Body of pancreas (tissue), 4 donors: ENCODE measurements at regions not wholly inside any gene's neighbourhood (a gene's known extent, or its start where the extent isn't known, plus 50 kb on each side); places are given as distances from the start of the nearest gene placed in this dataset.

ENCODE experiments used
- ATAC-seq: fragments of 150-250 bp; one replicate; pipeline ENCODE4 v1.9.1; 2016
- DNase-seq, 4 donors: peaks; one replicate each; pipeline ENCODE4 v3.0.0-alpha.2; 2019
- H3K27ac ChIP-seq, 4 donors: fragments of 200-600 bp; sonication (generic); 1 replicate in 3 of 4; 2 replicates in 1 of 4; pipeline versions ENCODE4 v1.5.1 to v1.6.1; 2016 to 2019; ENCODE audit warnings: mild to moderate bottlenecking in 1 of 4, mixed read lengths in 1 of 4, moderate library complexity in 1 of 4
- H3K27me3 ChIP-seq, 2 donors: fragments of 200-600 bp; sonication (generic); one replicate each; pipeline ENCODE4 v1.6.0; 2016; ENCODE audit warnings: mild to moderate bottlenecking in 1 of 2
- H3K36me3 ChIP-seq, 2 donors: fragments of 200-600 bp; sonication (generic); replicated peaks in 1 of 2; 2 replicates each; pipeline ENCODE4 v1.5.1; 2016; ENCODE audit warnings: low read depth in 2 of 2; ENCODE audit not compliant: insufficient read depth in 1 of 2
- H3K4me1 ChIP-seq: fragments of 200-600 bp; sonication (generic); one replicate; pipeline ENCODE4 v1.6.0; 2016
- H3K4me3 ChIP-seq, 2 donors: fragments of 200-600 bp; sonication (generic); 1 replicate in 1 of 2; 2 replicates in 1 of 2; pipeline ENCODE4 v1.5.1; 2016 to 2019
- H3K9me3 ChIP-seq, 3 donors: fragments of 200-600 bp; sonication (generic); 1 replicate in 2 of 3; 2 replicates in 1 of 3; pipeline ENCODE4 v1.5.1; 2016
- POLR2A ChIP-seq, 3 donors: fragments of 450-650 bp; IDR thresholded peaks; one replicate each; pipeline ENCODE4 v1.6.1; 2016; ENCODE audit warnings: antibody characterized with exemption in 3 of 3, mild to moderate bottlenecking in 2 of 3
- WGBS, 2 donors: methylation state at CpG; one replicate each; pipeline ENCODE4 v1.1.5; 2017; 5-methylcytosine and 5-hydroxymethylcytosine counted together
- intact Hi-C: fragments of 100-400 bp; cut with DNase I; formaldehyde crosslinking; loops from one replicate; pipeline ENCODE4 v1.15.1; 2023
- TF ChIP-seq, protein P1 (sequence below), 7 experiments: fragments of 450-650 bp in 4 of 7; fragments of 200-600 bp in 3 of 7; sonication (generic) in 3 of 7; IDR thresholded peaks; one replicate each; pipeline ENCODE4 v1.5.1; 2016 to 2019; ENCODE audit warnings: antibody characterized with exemption in 7 of 7

DNA sequence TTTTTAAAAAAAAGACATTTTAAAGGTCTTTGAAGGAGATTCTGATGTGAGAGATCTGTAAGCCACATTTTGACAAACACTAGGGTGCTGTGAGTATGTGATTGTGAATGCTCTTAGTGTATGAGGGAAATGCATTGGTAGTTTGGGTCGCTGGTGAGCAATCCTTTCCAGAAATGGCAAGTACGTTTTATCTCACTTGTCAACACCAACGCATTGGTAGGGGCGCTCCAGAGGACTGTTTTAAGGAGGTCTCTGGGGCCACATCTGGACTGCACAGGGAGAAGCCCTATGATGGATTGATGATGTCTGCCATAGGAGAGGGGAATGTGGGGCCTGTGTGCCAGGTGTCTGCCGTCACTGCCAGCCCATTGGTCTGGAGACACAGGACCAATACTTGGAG lies 522.6 kb downstream of the BNC2 start:
- intact Hi-C loops: no loop called here
- H3K9me3 ChIP-seq: no peaks in the 10 kb centered on the region

DNA sequence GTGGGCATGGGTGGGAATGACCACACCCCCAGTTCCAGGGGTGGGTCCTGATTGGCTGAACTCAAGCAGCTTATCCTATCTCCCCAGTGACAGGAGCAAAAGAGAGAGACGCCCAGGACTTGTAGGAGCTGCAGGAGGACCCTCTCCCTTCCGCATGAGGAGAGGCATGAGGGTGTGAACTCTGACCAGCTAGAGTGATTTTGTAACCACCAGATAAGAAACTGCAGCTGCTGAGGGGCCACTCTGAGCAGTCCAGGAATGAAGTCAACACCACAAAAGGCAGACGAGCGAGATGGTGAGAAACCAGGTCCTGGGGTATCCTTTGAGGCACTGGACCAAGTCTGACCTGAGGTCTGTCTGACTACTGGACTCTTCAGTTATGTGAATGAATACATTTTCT lies 521.9 kb downstream of the BNC2 start:
- TF ChIP-seq, protein P1, sequence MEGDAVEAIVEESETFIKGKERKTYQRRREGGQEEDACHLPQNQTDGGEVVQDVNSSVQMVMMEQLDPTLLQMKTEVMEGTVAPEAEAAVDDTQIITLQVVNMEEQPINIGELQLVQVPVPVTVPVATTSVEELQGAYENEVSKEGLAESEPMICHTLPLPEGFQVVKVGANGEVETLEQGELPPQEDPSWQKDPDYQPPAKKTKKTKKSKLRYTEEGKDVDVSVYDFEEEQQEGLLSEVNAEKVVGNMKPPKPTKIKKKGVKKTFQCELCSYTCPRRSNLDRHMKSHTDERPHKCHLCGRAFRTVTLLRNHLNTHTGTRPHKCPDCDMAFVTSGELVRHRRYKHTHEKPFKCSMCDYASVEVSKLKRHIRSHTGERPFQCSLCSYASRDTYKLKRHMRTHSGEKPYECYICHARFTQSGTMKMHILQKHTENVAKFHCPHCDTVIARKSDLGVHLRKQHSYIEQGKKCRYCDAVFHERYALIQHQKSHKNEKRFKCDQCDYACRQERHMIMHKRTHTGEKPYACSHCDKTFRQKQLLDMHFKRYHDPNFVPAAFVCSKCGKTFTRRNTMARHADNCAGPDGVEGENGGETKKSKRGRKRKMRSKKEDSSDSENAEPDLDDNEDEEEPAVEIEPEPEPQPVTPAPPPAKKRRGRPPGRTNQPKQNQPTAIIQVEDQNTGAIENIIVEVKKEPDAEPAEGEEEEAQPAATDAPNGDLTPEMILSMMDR (IDR thresholded peaks at IDR 0.05): no peak
- no peak for TF ChIP-seq POLR2A (IDR thresholded peaks at IDR 0.05)

More for the DNA sequence above, 522.6 kb downstream of the BNC2 start:
- peaks cover 3% of the 10 kb centered on the region for H3K4me1 ChIP-seq
- DNase-seq (no peak), ATAC-seq (no peak)
- 76 to 86% methylated on average over 5 of the region's 5 CpGs for WGBS, 2 donors
- H3K27ac ChIP-seq: no peak overlapping the region
- no peak overlapping the region for H3K4me3 ChIP-seq
- TF ChIP-seq, protein P1 (IDR thresholded peaks at IDR 0.05): no peak
- no peak for TF ChIP-seq POLR2A (IDR thresholded peaks at IDR 0.05)
- no peaks in the 10 kb centered on the region for H3K36me3 ChIP-seq
- H3K27me3 ChIP-seq: no peaks in the 10 kb centered on the region

DNA sequence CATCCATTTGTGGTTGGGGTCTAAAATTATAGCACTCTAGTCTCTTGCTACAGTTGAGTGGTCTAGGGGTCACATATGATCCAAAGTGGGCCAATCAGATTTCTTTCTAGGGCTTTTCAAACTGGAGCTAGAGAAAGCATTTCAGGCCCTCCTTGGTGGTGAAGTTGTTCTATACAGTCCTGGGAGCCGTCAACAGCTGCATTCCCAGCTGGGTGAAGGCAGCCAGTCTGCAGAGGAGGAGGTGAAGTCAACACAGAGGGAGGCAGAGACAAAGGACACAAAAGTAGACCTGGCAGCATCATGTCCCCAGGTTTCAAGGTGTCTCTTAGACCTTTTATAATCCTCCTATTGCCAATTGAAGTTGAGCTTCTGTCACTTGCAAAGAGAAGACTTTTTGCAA lies 518.2 kb downstream of the BNC2 start:
- no peaks in the 10 kb centered on the region for H3K9me3 ChIP-seq
- H3K27ac ChIP-seq: no peak overlapping the region
- TF ChIP-seq, protein P1 (IDR thresholded peaks at IDR 0.05): no peak
- TF ChIP-seq POLR2A (IDR thresholded peaks at IDR 0.05): no peak
- ATAC-seq: no peak
- H3K4me3 ChIP-seq: no peak overlapping the region
- H3K4me1 ChIP-seq: peaks cover 8% of the 10 kb centered on the region
- H3K27me3 ChIP-seq: no peaks in the 10 kb centered on the region
- 27 to 79% methylated on average over 1 of the region's 1 CpG for WGBS, 2 donors
- no peak for DNase-seq
- intact Hi-C loops: no loop called here
- no peaks in the 10 kb centered on the region for H3K36me3 ChIP-seq

More for the DNA sequence above, 521.9 kb downstream of the BNC2 start:
- ATAC-seq (no peak), DNase-seq (no peak)
- H3K9me3 ChIP-seq: no peaks in the 10 kb centered on the region
- intact Hi-C loops: no loop called here
- H3K4me3 ChIP-seq: no peak overlapping the region
- H3K27ac ChIP-seq: no peak overlapping the region
- H3K36me3 ChIP-seq: no peaks in the 10 kb centered on the region
- WGBS, 2 donors: 80 to 81% methylated on average over 3 to 4 of the region's 4 CpGs
- no peaks in the 10 kb centered on the region for H3K27me3 ChIP-seq
- peaks cover 8% of the 10 kb centered on the region for H3K4me1 ChIP-seq

DNA sequence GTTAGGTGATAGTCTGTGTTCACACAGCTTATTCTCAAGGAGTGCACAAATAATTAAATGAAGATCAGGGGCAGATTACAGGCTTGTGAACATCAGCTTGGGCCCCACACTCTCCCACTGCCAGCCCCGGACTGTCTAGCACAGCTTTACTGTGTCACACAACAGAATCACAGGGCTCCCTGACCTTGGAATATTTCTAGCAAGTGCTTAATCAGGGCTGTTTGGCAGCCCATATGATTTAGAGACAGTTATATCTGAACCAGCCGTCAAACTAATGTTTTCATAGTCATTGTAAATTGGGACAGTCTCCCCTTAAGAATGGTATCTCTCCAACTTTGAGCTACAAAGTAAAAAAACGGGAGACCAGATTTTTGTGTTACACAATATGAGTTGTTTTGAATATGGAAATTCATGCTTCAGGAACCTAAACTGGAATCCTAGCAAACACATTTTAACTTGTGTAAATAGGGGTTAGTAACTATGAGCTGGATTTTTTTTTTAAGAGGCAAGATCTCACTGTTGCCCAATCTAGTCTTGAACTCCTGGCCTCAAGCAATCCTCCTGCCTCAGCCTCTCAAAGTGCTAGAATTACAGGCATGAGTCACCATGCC lies 517.6 kb downstream of the BNC2 start:
- DNase-seq: no peak
- Histone ChIP-seq H3K4me3 (no peak overlapping the region), H3K4me1 (peaks cover 8% of the 10 kb centered on the region), H3K27ac (no peak overlapping the region), H3K27me3 (no peaks in the 10 kb centered on the region), H3K36me3 (no peaks in the 10 kb centered on the region), H3K9me3 (no peaks in the 10 kb centered on the region)
- WGBS, 2 donors: 8 to 17% methylated on average over 3 of the region's 3 CpGs
- ATAC-seq: peak; percentile 38
- no peak for TF ChIP-seq POLR2A (IDR thresholded peaks at IDR 0.05)
- TF ChIP-seq, protein P1 (IDR thresholded peaks at IDR 0.05): no peak
- intact Hi-C loops: no loop called here

DNA sequence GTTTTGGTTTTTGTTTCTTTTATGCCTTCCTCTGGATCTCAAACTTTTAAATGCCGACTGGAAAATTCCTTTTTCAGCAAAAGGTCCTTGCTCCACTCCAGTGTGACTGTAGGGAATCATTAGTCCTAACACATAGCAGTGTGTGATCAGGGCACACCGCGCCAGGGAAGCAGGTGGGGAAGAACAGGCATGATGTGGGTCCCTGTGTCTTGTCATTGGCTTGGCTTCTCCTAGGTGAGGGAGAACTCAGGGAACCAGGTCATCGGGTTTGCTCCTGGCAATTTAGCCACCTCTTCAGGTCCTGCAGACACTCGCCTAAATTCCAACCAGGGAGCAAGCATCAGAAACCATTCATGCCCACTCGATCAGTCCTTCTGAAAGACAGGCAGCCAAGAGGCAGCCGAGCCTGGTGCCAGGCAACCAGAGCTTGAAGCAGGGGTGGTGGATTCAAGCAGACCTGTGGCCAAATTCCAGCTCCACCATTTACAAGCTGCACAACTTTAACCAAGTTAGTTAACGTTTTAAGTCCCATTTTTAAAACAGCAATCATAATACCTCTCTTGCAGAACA lies 514.2 kb downstream of the BNC2 start:
- H3K9me3 ChIP-seq: no peaks in the 10 kb centered on the region
- H3K4me3 ChIP-seq: no peak overlapping the region
- TF ChIP-seq POLR2A (IDR thresholded peaks at IDR 0.05): no peak
- TF ChIP-seq, protein P1 (IDR thresholded peaks at IDR 0.05): no peak
- intact Hi-C loops: no loop called here
- H3K4me1 ChIP-seq: peaks cover 8% of the 10 kb centered on the region
- no peak for ATAC-seq
- H3K27ac ChIP-seq: no peak overlapping the region
- no peaks in the 10 kb centered on the region for H3K36me3 ChIP-seq
- 71 to 81% methylated on average over 8 of the region's 8 CpGs for WGBS, 2 donors
- H3K27me3 ChIP-seq: no peaks in the 10 kb centered on the region
- no peak for DNase-seq
